Activated CD4-positive, alpha-beta T cell treated with anti-CD3 and anti-CD28 coated beads, Interleukin-2, amount 50 U/mL, for 48 hours (primary cell): ENCODE measurements at regions not wholly inside any gene's neighbourhood (a gene's known extent, or its start where the extent isn't known, plus 50 kb on each side); places are given as distances from the start of the nearest gene placed in this dataset.
"Not testable (repeated sequence)": the region's sequence is repeated elsewhere in the genome, so short reads cannot be mapped to it uniquely, and the experiment has no call there.

Experiments
- DNase-seq, 2 experiments: peaks; one replicate each; pipeline ENCODE4 v3.0.0-alpha.2; 2020

DNA sequence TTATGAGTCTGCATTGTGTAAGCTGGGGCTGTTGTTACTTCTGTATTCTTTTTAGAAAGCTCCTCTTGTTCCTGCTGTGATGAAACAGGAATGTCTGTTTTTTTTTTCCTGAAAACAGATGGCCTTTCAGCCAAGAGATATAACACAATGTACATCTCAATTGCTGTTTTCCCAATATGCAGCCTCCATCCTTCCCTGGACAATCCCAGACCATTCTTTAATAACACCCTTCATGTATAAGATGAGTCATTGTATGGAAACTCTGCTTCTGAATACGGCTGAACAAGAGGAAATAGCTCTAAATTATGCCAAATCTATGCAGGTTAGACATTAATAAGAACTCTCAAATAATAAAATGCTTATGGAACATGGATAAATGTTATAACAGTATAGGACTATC lies 60.2 kb upstream of the LRRC4C start:
- DNase-seq = no peak

DNA sequence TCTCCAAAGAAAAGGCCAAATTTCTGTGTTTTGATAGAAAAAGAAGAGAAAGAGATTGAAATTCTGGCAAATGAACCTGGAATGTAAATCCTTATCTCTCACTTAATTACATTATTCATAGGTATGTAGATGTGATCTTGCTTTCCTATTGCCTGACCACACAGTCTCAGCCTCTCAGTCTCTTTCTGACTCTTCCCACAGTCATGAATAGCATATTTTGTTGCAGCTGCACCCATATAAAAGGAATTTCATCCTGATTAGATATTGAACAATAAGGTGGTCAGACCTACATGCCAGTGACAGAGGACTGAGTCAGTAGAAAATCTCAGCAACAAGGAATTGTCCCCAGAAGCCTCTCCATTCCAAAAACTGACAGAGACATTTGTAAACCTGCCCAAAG lies 62.9 kb upstream of the LRRC4C start:
- DNase-seq = no peak

DNA sequence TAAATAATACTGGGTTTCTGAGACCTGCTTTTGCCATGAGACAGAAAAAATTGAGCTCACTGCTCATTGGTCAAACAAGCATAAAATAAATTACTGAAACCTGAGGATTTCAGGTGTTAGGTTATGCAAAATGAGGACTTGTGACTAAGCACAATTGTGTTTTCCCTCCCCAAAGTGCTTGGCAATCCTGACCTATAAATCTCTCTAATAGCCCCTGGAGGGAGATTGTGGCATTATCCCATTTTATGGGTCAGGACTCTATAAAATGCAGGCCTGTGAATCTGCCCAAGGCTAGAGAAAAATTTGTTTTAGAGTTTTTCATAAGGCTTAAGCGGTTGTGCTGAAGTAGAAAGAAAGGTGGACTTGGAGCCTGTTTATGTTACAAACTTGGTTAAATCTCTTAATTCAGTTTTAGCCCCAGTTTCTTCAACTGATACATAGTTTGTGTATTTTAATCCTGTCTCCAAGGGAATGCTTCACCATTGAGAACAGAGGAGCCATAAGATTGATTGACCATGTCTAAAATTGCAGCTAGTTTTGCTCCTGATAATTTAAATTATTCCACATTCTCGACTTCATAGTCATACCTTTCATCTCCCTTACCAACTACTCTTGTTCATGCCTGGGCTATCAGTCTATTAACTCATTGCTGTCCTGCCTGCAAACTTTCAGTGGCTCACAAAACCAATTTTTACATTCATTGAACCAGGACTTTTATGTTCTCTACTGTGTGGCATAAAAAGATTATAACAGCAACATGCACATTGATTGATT lies 63.6 kb upstream of the LRRC4C start:
- DNase-seq = no peak

DNA sequence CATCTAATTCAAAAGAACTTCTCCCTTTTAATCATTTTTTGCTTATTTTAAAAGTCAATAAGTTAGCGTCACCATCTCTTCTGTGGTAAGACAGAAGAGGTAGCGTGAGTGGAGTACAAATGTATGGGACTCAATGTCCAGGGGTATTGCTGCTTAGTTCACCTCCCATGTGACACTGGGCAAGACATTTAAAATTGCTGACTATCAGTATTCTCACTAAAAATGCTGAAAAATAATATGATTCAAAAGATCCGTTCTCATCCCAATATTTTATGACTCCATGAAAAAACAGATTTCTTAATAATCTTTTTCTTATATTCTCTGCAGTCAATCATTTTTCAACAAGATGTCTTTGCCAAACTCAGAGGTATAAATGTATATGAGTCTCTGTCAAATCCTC lies 68.1 kb upstream of the LRRC4C start:
- no peak for DNase-seq

DNA sequence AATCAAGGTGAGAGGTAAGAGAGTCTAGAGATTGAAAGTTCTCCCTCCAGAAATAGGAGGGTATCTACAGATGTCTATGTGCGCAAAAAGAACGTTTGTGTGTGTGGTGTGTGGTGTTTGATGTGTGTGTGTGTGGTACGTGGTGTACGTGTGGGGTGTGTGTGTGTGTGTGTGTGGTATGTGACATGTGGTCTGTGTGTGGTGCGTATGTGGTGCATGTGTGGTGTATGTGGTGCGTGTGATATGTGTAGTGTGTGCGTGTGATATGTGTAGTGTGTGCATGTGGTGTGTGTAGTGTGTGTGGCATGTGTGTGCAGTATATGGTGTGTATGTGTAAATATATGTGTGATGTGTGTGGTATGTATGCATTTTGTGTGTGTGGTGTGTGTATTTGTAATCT lies 73.0 kb upstream of the LRRC4C start:
- no peak for DNase-seq

DNA sequence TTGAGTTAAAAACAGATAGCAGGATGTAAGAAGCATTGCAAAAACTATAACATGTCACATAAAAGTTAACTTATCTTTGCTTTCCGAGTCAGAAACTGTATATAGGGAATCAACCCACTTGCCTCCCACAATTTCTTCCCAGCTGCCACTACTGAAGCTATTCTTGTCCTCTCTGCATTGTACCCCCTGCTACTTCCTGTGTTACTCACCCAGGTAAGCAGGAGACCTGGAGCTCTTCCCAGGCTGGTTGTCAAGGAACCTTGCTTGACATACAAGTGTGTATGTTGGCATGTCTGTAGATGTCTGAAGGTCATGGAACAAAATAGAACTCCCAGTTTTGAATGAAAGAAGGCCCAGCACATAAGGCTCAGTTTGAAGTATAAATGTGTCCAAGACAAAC lies 74.3 kb upstream of the LRRC4C start:
- DNase-seq = no peak

DNA sequence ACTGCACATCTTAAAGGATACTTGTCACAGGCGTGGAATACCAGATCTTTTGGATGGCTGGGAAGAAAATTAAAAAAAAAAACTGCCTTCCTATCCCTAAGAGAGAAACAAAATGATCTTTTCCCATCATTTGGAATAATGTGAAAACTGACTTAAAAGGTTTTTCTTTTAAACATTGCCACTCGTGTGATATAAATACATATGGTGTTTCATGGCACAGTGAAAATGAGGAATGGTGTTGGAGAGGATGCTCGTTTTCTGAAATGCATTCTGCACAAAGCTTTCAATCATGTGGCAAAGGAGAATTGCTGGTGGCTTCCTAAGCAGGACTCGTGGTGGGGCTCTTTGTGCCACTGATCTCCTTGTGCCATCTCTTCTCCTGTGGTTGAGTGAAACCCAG lies 74.9 kb upstream of the LRRC4C start:
- DNase-seq = no peak

DNA sequence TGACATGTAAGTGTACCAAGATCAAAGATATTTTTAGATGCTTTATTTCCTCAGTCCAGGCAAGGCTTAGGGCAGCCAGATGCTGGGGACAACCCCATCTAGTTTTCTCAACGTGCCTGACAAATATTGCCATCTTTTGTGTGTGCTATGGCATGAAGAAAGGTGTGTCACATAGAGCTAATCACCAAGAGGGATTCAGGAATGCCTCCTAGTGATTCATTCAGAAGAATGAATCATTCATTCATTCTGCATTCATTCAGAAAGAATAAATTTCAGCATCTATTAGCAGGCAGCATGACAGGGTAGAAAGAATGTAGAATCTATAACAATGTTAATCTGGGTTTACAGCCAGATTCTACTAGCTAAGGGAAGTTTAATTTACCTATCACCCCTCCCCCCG lies 75.4 kb upstream of the LRRC4C start:
- no peak for DNase-seq

DNA sequence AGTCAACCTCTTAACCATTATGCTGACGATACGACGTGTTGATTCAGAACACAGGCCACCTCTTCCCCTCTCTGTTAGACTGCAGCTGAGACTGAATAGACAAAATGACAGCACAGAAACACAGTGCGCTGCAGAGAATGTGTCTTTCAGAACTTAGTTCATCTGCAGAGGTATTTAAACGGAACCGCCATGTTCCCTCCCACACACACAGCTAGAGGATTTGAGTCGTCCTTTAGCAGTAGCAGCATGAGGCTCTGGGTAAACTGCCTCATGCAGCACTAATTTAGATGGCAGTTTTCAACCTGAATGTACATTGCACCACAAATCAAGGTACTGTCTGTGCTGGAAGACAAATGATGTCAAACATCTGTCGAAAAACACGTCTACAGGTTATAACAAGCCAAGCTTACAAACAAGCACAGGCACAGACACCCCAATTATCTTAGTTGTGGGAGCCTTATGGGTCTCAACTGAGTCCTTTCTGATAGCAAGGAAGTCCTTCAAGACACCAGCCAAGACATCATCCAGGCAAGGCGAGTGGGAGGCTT lies 76.6 kb upstream of the LRRC4C start:
- DNase-seq = no peak

DNA sequence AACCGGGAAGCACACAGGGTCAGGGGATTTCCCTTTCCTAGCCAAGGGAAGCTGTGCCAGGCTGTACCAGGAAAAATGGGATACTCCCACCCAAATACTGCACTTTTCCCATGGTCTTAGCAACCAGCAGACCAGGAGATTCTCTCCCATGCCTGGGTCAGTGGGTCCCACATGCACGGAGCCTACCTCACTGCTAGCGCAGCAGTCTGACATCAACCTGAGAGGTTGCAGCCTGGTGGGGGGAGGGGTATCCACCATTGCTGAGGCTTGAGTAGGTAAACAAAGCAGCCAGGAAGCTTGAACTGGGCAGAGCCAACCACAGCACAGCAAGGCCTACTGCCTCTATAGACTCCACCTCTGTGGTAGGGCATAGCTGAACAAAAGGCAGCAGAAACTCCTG lies 85.5 kb upstream of the LRRC4C start:
- not testable (repeated sequence) for DNase-seq

DNA sequence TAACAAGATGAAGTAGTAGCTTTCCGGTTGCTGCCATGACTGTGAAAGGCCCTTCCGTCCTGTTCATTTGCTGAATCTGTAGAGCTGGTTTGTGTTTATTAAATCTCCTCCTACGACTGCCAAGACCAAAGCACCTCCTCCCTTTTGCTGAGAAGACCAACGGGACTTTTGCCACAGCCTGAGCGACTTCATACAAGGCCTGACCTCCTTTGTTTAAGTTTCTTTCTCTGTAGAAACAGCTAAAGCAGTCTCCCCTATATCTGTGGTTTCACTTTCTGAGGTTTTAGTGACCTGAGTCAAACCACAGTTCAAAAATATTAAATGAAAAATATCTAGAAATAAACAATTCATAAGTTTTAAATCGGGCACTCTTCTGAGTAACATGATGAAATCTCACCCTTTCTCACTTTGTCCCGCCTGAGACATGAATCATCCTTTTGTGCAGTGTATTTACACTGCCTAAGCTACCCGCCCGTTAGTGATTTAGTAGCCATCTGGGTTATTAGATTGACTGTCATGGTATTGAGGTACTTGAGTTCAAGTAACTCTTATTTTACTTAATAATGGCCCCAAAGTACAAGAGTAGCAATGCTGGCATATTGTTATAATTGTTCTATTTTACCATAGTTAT lies 119.1 kb upstream of the LRRC4C start:
- no peak for DNase-seq

DNA sequence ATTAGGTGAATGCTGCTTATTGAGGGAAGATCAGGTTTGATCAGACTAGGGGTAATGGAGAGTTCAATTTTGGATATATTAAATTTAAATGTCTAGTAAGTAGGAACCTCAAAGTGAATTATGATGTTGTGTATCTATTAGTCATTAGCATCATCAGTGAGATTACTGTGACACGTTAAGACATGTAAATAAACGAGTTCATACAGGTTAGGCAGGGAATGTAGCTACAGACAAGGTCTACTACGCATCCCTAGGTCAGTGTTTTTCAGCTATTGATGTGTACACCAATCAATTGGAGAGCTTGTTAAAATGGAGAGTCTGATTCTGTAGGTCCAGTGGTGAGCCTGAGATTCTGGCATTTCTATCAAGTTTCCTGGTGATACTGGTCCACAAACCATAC lies 120.1 kb upstream of the LRRC4C start:
- no peak for DNase-seq

DNA sequence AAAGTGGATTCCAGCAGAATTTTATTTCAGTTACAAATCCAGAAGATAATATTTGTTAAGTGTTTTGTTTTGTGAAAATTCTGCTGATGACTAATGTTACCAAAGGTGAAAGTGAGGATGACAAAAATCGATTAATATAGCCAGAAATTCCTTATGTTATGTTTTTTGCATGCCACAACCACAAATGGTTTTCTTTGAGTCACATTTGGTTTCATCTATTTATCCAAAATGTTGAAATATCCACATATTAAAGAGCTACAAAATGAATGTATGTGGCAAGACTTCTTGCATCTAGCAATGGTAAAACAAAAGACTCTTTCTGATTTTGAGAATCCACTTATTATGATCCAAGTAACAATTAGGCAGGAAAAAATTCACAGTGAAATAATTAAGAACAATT lies 150.1 kb upstream of the LRRC4C start:
- DNase-seq = no peak

DNA sequence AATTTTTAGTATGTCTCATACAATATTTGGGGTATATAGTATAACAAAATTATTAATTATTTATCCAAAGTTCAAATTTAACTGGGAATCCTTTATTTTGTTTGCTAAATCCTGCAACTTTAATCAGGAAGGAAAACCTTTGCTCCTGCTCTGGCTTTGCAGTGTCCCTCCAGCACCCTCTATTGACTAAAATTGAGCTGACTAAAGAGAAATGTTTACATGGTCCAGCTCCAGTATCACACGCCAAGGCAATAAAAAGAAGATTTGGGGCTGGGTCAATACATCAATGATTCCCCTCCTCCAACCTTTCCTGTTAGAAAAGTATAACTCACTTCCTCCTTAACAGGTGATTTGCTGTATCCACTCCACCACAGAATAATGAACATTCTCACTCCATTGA lies 153.0 kb upstream of the LRRC4C start:
- no peak for DNase-seq

DNA sequence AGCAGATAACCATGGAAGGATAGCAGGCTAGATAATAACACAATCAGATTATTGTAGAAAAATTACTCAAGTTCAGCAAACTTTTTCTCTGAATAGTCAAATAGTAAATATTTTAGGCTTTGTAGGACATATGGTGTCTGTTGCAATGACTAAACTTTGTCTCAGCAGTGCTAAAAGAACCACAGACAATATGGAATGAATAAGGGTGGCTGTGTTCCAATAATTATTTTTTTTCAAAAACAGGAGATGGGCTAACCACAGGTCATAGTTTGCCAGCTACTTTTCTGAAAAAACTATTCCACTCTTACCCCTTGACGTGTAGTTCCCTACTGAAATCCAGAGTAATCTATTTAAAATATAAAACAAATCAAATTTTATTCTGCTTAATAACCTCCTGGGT lies 153.9 kb upstream of the LRRC4C start:
- DNase-seq = no peak

DNA sequence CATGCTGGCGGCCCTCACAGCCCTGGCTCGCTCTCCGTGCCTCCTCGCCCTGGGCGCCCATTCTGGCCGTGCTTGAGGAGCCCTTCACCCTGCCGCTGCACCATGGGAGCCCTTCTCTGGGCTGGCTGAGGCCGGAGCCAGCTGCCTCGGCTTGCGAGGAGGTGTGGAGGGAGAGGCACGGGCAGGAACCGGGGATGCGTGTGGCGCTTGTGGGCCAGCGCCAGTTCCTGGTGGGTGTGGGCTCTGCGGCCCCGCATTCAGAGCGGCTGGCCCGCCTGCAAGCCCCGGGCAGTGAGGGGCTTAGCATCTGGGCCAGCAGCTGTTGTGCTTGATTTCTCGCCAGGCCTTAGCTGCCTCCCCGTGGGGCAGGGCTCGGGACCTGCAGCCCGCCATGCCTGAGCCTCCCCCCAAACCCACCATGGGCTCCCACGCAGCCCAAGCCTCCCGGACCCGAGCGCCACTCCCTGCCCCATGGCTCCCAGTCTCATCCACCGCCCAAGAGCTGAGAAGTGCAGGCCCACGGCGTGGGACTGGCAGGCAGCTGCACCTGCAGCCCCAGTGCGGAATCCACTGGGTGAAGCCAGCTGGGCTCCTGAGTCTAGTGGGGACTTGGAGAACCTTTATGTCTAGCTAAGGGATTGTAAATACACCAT lies 163.4 kb upstream of the LRRC4C start:
- DNase-seq = no peak

DNA sequence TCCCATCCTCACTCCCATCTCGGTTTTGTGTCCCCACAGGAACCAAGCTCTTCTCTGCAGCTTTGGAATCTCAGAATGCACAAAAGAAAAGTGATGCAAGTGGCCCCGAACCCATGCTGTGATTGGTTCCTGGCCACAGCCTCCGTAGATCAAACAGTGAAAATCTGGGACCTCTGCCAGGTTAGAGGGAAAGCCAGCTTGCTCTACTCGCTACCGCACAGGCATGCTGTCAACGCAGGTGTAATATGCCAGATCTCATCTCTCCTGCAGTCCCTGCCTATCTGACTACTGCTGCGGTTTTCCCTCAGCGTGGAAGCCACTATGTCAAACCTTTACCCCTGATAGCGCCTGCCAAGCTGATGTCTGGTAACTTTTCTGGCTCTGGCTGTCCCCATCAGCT lies 200.5 kb upstream of the LRRC4C start:
- DNase-seq = no peak

DNA sequence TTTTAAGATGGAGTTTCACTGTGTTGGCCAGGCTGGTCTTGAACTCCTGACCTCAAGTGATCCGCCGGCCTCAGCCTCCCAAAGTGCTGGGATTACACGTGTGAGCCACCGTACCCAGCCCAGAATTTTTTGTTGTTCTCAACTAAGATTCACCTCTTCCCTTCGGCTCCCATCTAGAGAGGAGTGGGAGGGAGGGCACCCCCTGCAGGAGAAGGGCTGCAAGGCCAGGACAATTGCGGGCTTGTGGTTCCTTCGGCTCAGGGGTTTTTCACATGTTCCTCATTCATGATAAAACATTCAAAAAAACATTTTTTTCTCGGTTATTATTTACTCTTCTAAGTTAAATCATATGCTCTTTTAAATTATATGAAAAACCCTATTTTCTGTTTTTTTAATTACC lies 201.1 kb upstream of the LRRC4C start:
- no peak for DNase-seq

DNA sequence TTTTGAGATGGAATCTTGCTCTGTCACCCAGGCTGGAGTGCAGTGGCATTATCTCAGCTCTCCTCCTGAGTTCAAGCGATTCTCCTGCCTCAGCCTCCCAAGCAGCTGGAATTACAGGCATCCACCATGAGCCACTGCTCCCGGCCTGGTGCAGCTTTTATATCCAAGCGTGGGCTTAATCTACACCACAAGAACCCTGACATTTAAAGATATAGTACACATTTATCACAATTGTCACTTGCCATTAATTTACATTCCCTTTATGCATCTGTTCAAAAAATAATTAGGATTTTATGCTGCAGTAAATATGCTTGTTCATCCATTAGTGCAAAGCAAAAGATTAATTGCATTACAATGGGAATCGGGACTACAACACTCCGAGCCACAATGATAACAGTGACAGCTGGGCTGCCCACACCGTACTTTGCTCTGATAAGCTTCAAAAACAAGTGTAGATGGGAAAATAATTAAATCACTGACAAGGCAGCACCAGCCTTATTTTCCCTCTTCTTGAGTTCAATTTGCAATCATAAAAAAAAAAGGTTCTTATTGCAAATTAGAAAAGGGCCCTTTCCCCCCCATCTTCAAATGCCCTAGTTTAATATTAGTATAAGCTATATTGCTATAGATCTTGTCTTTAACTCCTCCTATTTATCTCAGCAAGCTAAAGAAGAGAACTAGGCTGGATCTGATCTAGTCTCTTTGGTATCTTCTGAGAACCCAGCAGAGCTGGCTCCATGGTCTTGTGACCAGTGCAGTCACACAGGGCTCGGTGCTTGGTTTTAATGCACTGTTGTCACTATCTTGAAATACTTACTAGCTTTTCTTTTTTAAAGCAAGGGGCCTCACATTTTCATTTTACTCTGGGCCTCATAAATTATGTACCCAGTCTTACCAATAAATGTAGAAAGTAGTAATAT lies 206.2 kb upstream of the LRRC4C start:
- DNase-seq = no peak

DNA sequence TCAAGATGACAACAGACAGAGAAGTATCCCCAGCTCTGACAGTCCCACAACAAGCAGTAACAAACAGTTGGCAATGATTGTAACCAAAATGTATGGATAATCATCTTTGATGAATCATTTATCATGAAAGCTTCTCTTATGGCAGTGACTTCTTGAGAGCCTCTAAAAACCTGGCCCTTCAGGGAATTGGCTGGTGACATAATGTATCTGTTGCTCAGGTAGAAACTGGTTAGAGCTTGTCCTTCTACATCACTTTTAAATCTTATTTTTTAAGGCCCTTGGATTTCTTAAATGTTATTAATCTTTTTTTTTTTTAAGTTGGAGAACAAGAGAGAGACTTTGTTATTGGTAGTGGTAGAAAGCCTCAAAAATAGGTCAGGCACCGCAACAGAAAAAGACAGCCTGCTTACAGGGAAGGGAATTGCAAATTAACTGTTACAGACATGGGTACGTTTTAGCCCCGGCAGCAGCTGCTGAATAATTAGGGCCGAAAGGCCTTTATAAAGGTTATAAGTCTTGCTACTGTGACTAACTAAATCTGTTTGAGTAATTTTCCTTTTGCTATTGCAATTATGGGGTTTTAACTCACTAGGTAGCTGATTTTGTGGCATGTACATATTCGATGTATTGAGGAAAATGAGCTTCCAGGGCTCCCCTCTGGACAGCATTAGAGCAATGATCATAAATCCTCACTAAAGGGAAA lies 207.7 kb upstream of the LRRC4C start:
- no peak for DNase-seq

DNA sequence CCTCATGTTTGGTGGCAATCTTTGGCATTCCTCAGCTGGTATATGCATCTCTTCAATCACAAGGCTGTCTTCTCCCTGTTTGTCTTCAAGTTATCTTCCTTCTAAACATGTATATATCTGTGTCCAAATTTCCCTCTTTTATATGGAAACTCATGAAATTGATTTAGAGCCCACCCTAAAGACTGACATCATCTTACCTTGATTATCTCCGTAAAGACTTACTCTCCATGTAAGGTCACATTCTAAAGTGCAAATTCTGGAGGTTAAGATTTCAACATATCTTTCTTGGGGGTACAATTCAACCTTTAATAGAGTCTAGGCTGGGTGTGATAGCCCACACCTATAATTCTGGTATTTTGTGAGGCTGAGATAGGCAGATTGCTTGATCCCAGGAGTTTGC lies 215.8 kb upstream of the LRRC4C start:
- no peak for DNase-seq

DNA sequence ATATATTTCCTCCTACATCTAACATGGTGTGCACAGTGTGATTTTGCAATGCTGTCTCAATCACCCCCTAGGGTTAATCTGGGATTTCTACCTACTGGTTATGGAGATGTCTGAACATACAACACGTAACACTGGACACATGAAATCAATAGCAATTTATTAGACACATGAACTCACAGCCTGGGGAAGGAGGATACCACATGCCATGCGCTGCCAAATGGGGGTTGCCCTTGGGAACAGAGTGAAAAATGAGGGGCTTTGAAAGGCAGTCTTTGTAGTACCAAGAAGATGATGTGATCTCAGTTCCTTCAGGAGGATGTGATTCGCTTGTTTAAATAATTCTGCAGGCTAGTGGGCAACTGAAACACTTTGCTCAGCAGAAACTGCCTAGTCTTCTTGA lies 253.6 kb upstream of the LRRC4C start:
- DNase-seq = no peak
